Hematopoietic multipotent progenitor cell treated with erythropoietin and hydrocortisone succinate and interleukin-3 and kit ligand, for 8 days (in vitro differentiated cells): ENCODE measurements at regions not wholly inside any gene's neighbourhood (a gene's known extent, or its start where the extent isn't known, plus 50 kb on each side); places are given as distances from the start of the nearest gene placed in this dataset.

ENCODE experiments used
- DNase-seq: peaks from one replicate; pipeline ENCODE4 v3.0.0-alpha.2; 2015

- DNase-seq: no peak
These were observed 52.2 kb upstream of the SPACA1 start for GRCh38 chr6:87995461-87995860.

DNA sequence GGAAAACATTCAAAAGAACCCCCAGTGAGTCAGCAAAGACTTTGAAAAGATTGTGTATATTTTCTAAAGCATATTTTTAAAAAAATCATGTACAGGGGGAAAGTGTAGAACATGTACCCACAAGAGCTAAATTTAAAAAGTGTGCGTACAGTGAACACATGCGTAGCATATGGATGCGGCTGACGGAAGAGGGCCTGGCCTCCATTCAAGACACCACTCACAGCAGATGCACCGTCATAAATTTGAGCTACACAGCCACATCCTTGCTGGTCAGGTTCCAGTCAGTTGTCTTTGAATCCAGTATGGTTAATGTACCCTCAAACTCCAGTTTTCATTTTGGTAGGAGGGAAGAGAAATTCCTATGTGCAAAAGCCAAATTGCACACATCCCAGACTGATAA lies 54.3 kb upstream of the SPACA1 start:
- DNase-seq: no peak

GRCh38 chr6:87990871-87991270 lies 56.8 kb upstream of the SPACA1 start:
- DNase-seq: no peak

- no peak for DNase-seq
These were observed 65.5 kb upstream of the SPACA1 start for GRCh38 chr6:87982134-87982533.

- no peak for DNase-seq
These were observed 67.9 kb upstream of the SPACA1 start for GRCh38 chr6:87979737-87980136.

- no peak for DNase-seq
These were observed 71.0 kb upstream of the SPACA1 start for GRCh38 chr6:87976616-87977015.

DNA sequence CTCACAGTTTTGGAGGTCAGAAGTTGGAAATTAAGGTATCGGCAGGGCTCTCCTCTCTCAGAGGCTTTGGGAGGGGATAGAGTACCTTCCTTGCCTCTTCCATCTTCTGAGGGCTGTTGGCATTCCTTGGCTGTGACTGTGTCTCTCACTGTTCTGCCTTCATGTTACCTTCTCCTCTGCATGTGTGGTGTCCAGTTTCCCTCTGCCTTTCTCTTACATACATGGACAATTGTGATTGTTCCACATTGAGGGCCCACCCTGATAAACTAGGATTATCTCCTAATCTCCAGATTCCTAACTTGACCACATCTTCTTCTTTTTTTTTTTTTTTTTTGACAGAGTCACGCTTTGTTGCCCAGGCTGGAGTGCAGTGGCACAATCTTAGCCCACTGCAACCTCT lies 72.1 kb upstream of the SPACA1 start:
- DNase-seq: no peak

DNA sequence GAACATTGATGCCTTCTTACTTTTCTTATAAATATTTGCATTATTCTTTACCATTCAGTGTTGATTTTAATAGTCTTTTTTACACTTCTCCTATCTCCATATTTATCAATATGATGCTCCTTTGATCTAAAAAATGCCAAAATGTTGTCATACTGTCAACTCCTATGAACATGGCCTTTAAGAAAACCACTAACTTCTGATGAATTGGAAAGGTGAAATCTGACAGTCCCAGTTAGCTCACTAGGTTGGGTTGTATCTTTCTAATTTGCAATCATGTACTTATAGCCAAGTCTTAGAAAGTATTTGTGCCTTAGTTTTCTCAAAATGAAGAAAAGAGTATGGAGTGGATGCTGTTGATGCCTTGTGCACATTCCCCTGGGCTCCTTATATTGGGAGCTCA lies 75.4 kb upstream of the SPACA1 start:
- no peak for DNase-seq

DNA sequence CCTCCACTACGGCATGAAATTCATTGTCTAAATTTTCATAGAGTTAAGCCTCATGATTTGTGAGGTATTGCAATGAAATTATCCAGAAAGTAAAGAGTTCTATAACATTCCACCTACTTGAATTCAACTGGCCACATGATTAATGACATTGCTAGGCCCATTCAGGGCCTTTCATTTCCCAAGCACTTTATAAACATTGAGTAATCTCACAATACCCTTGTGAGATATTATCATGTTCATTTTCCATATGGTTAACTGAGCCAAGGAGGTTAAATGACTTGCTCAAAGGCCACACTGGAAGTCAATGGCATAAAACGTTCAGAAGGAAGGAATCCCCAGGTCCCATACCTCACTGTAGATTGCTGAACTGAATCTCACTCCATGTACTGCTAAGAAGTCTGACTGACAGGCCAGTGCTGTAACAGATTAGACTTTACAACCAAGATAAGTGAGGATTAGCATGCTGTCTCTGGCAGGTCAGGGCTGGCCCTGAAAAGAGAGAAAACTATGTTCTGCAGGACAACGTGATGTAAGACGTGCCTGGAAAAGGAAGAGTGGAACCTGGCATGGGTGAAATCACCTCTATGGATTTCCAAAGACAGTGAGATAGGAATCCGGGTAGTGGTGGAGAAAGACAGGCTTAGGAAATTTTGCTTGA lies 75.9 kb upstream of the SPACA1 start:
- DNase-seq: no peak

GRCh38 chr6:87968435-87969278 lies 79.0 kb upstream of the SPACA1 start:
- DNase-seq: no peak

- no peak for DNase-seq
These were observed 81.8 kb upstream of the SPACA1 start for GRCh38 chr6:87965806-87966205.

DNA sequence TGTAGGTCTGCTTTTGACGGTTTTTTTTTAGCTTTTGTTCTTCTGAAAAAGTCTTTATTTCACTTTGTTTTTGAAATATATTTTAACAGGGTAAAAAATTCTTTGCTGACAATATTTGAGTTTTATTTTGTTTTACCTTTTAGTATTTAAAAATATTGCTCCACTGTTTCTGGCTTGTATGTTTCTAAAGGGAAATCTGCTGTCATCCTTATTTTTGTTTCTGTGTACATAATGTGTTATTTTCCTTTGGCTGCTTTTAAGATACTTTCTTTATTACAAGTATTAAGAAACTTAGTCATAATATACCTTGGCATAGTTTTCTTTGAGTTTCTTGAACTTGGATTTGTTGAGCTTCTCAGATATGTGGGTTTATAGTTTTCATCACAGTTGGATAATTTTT lies 88.6 kb upstream of the SPACA1 start:
- DNase-seq: no peak

GRCh38 chr6:87951751-87952150 lies 95.9 kb upstream of the SPACA1 start:
- DNase-seq: no peak

DNA sequence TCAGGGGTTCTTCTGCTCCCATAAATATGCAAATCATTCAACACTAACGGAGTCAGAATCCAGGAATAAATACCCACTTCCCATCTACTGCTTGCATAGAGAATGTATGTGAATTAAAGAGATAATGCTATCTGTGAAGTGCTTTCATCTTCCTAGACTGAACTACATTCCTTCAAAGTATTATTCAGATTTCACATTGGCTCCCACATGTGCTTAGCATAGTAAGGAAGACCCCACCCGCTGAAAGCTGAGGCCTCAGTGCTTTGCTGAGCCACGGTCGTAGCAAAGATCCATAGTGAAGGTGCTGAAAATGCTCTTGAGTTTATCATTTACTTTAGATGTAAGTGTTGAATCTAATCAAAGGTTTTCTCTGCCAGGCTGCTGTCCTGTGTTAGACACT lies 97.0 kb upstream of the SPACA1 start:
- DNase-seq: no peak

DNA sequence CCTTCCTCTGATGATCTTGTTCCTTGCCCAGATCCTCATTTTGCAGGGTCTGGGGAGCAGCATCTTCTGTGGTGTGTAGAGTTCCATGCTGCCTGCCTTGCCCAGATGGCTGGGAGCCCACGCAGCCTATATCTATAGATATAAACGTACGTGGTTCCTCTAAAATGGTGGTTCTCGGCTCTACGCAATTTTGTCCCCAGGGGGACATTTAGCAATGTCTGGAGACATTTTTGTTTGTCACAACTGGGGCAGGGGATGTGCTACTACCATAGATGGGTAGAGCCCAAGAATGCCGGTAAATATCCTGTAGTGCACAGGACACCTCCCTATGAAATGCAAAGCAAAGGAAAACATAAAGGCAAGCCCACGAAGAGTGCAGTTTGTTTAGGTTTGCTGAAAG lies 98.4 kb upstream of the SPACA1 start:
- DNase-seq: no peak

- DNase-seq: no peak
These were observed 101.0 kb upstream of the SPACA1 start for GRCh38 chr6:87946669-87947068.

DNA sequence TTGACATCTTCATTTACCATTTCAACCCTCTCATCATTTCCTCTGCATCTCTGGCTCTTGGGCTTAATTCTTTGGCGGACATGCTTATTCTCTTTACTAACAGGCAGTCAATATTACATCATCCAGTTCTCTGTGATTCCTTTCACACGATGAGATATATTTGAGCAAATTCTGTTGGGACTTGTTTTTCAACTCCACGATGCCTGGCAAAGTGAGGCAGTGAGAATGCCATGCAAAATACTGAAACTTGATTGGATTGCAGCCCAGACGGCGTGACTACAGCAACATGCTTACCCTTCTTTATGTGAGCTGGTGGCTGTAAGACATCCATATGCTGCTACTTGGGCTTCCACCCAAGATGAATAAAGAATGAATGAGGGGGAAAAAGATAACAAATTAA lies 101.7 kb upstream of the SPACA1 start:
- no peak for DNase-seq

DNA sequence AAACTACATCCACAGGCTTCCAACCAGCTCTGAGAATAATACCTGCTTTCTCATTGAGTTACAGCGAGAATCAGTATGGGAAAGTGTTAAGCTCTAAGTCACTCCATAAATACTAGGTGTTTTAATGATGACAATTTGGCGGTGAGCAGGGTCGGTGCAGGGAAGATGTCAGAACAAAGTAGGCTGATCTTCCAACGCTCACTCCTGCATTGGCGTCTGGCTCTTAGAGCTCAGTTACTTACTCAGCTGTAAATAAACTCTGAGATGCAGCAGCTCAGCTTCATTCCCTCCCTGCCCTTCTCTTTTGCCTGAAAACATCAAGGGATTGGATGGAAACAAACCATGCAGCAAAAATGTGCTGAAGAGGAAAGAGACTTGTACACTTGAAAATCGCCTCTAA lies 102.5 kb upstream of the SPACA1 start:
- DNase-seq: no peak

DNA sequence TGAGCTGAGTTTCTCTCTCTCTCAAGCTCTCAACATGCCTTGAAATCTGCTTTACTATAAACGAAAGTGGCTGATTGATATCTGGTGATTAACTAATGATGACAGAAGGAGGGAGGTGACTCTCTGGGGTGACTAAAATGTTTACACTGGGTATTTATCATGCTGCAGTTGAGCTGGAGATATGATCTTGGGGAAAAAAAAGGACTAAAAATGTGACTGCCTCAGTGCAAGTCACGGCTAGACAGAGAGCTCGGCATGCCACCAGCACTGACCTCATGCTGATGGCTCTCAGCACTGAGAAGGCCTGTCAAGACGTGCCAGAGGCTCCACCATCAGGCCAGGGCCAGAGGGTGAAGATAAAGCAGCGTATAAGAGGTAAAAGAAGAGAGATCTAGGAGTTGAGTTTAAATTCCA lies 103.1 kb upstream of the SPACA1 start:
- no peak for DNase-seq

DNA sequence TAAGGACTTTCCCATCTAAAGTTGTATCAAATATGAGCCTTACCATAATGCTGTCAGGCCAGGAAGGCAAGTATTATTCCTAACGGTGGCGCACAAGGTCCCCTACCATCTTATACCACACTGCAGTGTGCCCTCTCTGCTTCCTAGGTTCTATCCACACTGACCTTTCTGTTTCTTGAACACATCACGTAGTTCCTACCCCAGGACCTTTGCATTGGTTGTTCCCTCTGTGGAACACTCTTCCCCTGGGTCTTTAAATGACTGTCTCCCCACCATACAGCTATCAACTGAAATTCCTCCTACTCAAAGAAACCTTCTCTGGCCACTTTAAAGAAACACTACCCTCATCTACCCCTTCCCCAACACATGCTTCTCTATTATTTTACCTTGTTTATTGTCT lies 104.5 kb upstream of the SPACA1 start:
- no peak for DNase-seq

- no peak for DNase-seq
These were observed 105.9 kb upstream of the SPACA1 start for GRCh38 chr6:87941556-87942358.

DNA sequence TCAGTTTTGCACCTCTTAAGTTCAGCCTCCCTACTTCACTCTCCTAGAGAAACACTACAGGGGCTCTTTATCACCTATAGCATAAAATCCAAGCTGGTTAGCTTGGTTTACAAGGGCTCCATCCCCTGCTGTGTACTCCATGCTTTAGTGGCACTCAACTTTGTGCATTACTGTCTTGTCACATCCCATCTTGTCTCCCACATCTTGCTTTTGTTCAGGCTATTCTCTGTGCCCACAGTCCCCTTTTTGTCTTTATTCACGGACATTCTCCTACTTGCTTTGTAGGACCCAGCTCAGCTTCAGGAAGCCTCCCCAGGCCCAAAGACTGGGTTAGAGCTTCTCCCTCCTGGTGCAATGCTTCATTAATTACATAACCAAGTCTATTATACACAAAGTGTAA lies 107.9 kb upstream of the SPACA1 start:
- no peak for DNase-seq

- DNase-seq: no peak
These were observed 109.4 kb upstream of the SPACA1 start for GRCh38 chr6:87938287-87938686.

GRCh38 chr6:87936065-87936464 lies 111.6 kb upstream of the SPACA1 start:
- no peak for DNase-seq
